GM23338 (cell line): ENCODE measurements at regions not wholly inside any gene's neighbourhood (a gene's known extent, or its start where the extent isn't known, plus 50 kb on each side); places are given as distances from the start of the nearest gene placed in this dataset.

Source experiments
- CREB1 ChIP-seq: fragments of 250-450 bp; sonication (Bioruptor Pico); IDR thresholded peaks from 2 replicates; pipeline ENCODE4 v1.5.0; 2020; ENCODE audit warnings: low read depth, mild to moderate bottlenecking, moderate library complexity
- EZH2 ChIP-seq: fragments of 200-600 bp; sonication (generic); IDR thresholded peaks from one replicate; pipeline ENCODE4 v1.8.0; 2017; ENCODE audit warnings: antibody characterized with exemption, mild to moderate bottlenecking, low read depth; ENCODE audit not compliant: unreplicated experiment
- EZH2phosphoT487 ChIP-seq: fragments of 200-600 bp; sonication (generic); IDR thresholded peaks from one replicate; pipeline ENCODE4 v1.8.1; 2018; ENCODE audit warnings: antibody characterized with exemption; ENCODE audit not compliant: unreplicated experiment
- JUNB ChIP-seq: IDR thresholded peaks from one replicate; pipeline ENCODE4 v1.6.1; 2016; ENCODE audit warnings: antibody characterized with exemption; ENCODE audit not compliant: unreplicated experiment
- NANOG ChIP-seq: IDR thresholded peaks from 2 replicates; pipeline ENCODE4 v1.6.1; 2016; ENCODE audit warnings: antibody characterized with exemption, borderline replicate concordance
- POLR2AphosphoS5 ChIP-seq: IDR thresholded peaks from 2 replicates; pipeline ENCODE4 v1.6.1; 2016; ENCODE audit warnings: antibody characterized with exemption, low read depth
- ZNF331 ChIP-seq: fragments of 250-450 bp; sonication (Bioruptor Pico); IDR thresholded peaks from 2 replicates; pipeline ENCODE4 v1.5.0; 2020; ENCODE audit warnings: low read depth, mild to moderate bottlenecking, moderate library complexity
- TF ChIP-seq, protein P1 (sequence below), 2 experiments: fragments of 200-600 bp in 1 of 2; sonication (generic) in 1 of 2; conservative IDR thresholded peaks; 2 replicates each; pipeline versions ENCODE4 v1.5.1 to v1.6.1; 2016 to 2017; ENCODE audit warnings: antibody characterized with exemption in 2 of 2, low read depth in 2 of 2, mild to moderate bottlenecking in 2 of 2, moderate library complexity in 1 of 2
- TF ChIP-seq, protein P2 (sequence below): IDR thresholded peaks from one replicate; pipeline ENCODE4 v1.6.1; 2018; ENCODE audit warnings: antibody characterized with exemption; ENCODE audit not compliant: unreplicated experiment
- TF ChIP-seq, protein P3 (sequence below): fragments of 250-450 bp; sonication (Bioruptor Pico); IDR thresholded peaks from 2 replicates; pipeline ENCODE4 v1.5.0; 2020; ENCODE audit warnings: mild to moderate bottlenecking, moderate library complexity

DNA sequence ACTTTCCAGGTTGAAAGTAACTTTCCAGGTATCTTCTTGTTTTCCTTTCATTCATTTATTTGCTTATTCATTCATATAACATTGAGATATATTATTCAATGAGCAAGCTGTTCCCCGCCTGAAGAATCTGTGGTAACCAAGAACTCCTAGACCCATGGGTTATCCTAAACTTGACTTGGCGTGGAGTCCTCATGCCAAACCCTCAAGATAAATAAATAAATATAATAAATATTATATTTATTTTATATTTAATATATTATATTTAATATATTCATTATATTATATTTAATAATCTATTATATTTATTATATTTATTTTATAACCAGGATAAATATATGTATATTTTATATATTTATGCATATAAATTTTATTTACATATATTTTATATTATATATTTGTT is 674.8 kb downstream of the SUCLG1 start:
- TF ChIP-seq, protein P1, sequence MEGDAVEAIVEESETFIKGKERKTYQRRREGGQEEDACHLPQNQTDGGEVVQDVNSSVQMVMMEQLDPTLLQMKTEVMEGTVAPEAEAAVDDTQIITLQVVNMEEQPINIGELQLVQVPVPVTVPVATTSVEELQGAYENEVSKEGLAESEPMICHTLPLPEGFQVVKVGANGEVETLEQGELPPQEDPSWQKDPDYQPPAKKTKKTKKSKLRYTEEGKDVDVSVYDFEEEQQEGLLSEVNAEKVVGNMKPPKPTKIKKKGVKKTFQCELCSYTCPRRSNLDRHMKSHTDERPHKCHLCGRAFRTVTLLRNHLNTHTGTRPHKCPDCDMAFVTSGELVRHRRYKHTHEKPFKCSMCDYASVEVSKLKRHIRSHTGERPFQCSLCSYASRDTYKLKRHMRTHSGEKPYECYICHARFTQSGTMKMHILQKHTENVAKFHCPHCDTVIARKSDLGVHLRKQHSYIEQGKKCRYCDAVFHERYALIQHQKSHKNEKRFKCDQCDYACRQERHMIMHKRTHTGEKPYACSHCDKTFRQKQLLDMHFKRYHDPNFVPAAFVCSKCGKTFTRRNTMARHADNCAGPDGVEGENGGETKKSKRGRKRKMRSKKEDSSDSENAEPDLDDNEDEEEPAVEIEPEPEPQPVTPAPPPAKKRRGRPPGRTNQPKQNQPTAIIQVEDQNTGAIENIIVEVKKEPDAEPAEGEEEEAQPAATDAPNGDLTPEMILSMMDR (conservative IDR thresholded peaks at IDR 0.05; ENCODE audit: low read depth in 2 of 2), result no peak
- TF ChIP-seq, protein P2, sequence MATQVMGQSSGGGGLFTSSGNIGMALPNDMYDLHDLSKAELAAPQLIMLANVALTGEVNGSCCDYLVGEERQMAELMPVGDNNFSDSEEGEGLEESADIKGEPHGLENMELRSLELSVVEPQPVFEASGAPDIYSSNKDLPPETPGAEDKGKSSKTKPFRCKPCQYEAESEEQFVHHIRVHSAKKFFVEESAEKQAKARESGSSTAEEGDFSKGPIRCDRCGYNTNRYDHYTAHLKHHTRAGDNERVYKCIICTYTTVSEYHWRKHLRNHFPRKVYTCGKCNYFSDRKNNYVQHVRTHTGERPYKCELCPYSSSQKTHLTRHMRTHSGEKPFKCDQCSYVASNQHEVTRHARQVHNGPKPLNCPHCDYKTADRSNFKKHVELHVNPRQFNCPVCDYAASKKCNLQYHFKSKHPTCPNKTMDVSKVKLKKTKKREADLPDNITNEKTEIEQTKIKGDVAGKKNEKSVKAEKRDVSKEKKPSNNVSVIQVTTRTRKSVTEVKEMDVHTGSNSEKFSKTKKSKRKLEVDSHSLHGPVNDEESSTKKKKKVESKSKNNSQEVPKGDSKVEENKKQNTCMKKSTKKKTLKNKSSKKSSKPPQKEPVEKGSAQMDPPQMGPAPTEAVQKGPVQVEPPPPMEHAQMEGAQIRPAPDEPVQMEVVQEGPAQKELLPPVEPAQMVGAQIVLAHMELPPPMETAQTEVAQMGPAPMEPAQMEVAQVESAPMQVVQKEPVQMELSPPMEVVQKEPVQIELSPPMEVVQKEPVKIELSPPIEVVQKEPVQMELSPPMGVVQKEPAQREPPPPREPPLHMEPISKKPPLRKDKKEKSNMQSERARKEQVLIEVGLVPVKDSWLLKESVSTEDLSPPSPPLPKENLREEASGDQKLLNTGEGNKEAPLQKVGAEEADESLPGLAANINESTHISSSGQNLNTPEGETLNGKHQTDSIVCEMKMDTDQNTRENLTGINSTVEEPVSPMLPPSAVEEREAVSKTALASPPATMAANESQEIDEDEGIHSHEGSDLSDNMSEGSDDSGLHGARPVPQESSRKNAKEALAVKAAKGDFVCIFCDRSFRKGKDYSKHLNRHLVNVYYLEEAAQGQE, result no peak
- no peak for TF ChIP-seq JUNB
- TF ChIP-seq POLR2AphosphoS5, result no peak
- no peak for TF ChIP-seq EZH2
- TF ChIP-seq EZH2phosphoT487, result no peak
- TF ChIP-seq NANOG, result no peak
- TF ChIP-seq, protein P3, sequence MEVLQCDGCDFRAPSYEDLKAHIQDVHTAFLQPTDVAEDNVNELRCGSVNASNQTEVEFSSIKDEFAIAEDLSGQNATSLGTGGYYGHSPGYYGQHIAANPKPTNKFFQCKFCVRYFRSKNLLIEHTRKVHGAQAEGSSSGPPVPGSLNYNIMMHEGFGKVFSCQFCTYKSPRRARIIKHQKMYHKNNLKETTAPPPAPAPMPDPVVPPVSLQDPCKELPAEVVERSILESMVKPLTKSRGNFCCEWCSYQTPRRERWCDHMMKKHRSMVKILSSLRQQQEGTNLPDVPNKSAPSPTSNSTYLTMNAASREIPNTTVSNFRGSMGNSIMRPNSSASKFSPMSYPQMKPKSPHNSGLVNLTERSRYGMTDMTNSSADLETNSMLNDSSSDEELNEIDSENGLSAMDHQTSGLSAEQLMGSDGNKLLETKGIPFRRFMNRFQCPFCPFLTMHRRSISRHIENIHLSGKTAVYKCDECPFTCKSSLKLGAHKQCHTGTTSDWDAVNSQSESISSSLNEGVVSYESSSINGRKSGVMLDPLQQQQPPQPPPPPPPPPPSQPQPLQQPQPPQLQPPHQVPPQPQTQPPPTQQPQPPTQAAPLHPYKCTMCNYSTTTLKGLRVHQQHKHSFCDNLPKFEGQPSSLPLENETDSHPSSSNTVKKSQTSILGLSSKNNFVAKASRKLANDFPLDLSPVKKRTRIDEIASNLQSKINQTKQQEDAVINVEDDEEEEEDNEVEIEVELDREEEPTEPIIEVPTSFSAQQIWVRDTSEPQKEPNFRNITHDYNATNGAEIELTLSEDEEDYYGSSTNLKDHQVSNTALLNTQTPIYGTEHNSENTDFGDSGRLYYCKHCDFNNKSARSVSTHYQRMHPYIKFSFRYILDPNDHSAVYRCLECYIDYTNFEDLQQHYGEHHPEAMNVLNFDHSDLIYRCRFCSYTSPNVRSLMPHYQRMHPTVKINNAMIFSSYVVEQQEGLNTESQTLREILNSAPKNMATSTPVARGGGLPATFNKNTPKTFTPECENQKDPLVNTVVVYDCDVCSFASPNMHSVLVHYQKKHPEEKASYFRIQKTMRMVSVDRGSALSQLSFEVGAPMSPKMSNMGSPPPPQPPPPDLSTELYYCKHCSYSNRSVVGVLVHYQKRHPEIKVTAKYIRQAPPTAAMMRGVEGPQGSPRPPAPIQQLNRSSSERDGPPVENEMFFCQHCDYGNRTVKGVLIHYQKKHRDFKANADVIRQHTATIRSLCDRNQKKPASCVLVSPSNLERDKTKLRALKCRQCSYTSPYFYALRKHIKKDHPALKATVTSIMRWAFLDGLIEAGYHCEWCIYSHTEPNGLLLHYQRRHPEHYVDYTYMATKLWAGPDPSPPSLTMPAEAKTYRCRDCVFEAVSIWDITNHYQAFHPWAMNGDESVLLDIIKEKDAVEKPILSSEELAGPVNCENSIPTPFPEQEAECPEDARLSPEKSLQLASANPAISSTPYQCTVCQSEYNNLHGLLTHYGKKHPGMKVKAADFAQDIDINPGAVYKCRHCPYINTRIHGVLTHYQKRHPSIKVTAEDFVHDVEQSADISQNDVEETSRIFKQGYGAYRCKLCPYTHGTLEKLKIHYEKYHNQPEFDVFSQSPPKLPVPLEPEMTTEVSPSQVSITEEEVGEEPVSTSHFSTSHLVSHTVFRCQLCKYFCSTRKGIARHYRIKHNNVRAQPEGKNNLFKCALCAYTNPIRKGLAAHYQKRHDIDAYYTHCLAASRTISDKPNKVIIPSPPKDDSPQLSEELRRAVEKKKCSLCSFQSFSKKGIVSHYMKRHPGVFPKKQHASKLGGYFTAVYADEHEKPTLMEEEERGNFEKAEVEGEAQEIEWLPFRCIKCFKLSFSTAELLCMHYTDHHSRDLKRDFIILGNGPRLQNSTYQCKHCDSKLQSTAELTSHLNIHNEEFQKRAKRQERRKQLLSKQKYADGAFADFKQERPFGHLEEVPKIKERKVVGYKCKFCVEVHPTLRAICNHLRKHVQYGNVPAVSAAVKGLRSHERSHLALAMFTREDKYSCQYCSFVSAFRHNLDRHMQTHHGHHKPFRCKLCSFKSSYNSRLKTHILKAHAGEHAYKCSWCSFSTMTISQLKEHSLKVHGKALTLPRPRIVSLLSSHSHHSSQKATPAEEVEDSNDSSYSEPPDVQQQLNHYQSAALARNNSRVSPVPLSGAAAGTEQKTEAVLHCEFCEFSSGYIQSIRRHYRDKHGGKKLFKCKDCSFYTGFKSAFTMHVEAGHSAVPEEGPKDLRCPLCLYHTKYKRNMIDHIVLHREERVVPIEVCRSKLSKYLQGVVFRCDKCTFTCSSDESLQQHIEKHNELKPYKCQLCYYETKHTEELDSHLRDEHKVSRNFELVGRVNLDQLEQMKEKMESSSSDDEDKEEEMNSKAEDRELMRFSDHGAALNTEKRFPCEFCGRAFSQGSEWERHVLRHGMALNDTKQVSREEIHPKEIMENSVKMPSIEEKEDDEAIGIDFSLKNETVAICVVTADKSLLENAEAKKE (CRISPR knock-in tag), result no peak
- TF ChIP-seq CREB1, result no peak
- no peak for TF ChIP-seq ZNF331 (CRISPR knock-in tag)
